Astrocyte of the cerebellum (primary cell): ENCODE measurements at regions not wholly inside any gene's neighbourhood (a gene's known extent, or its start where the extent isn't known, plus 50 kb on each side); places are given as distances from the start of the nearest gene placed in this dataset.

ENCODE experiments used
- DNase-seq: peaks from one replicate; pipeline ENCODE4 v3.0.0-alpha.2; 2011; ENCODE audit warnings: low read depth
- H3K4me3 ChIP-seq: 2 replicates; pipeline ENCODE4 v1.5.1; 2011; ENCODE audit warnings: mild to moderate bottlenecking, low read depth, low read length, moderate library complexity
- CTCF ChIP-seq: IDR thresholded peaks from 2 replicates; pipeline ENCODE4 v1.5.1; 2012; ENCODE audit warnings: low read length, low read depth, moderate library complexity, mild to moderate bottlenecking; ENCODE audit errors: missing control alignments
- in situ Hi-C: cut with HindIII; loops from 2 replicates; pipeline ENCODE4 v1.10.0; 2017; ENCODE audit warnings: low sequenced_read_pairs

GRCh38 chr18:1884623-1885022 lies 686.7 kb downstream of the METTL4 start:
- DNase-seq: no peak
- H3K4me3 ChIP-seq: no peak overlapping the region
- in situ Hi-C loops: no loop called here
- TF ChIP-seq CTCF: no peak

GRCh38 chr18:1891641-1892040 lies 679.7 kb downstream of the METTL4 start:
- H3K4me3 ChIP-seq: no peak overlapping the region
- no peak for TF ChIP-seq CTCF
- in situ Hi-C loops: no loop called here
- DNase-seq: no peak

GRCh38 chr18:1892191-1892590 lies 679.1 kb downstream of the METTL4 start:
- in situ Hi-C loops: no loop called here
- no peak for TF ChIP-seq CTCF

GRCh38 chr18:1895456-1896185 lies 675.7 kb downstream of the METTL4 start:
- DNase-seq: no peak
- H3K4me3 ChIP-seq: no peak overlapping the region
- in situ Hi-C loops: no loop called here
- TF ChIP-seq CTCF: no peak

More at GRCh38 chr18:1892191-1892590, 679.1 kb downstream of the METTL4 start:
- DNase-seq: no peak
- H3K4me3 ChIP-seq: no peak overlapping the region

- no peak overlapping the region for H3K4me3 ChIP-seq
- in situ Hi-C loops: no loop called here
- no peak for TF ChIP-seq CTCF
- DNase-seq: no peak
Measured at GRCh38 chr18:1906421-1906820, 664.9 kb downstream of the METTL4 start.

- DNase-seq: no peak
- no peak for TF ChIP-seq CTCF
- in situ Hi-C loops: no loop called here
- H3K4me3 ChIP-seq: no peak overlapping the region
Measured at GRCh38 chr18:1907470-1908206, 663.7 kb downstream of the METTL4 start.
